HEK293T (cell line): ENCODE measurements at regions not wholly inside any gene's neighbourhood (a gene's known extent, or its start where the extent isn't known, plus 50 kb on each side); places are given as distances from the start of the nearest gene placed in this dataset.

Experiments
- CTCF ChIA-PET: fragments of 350-600 bp; formaldehyde crosslinking; extraction: SDS; loops from one replicate; lab custom pipeline; 2021; ENCODE audit warnings: antibody characterized with exemption, inconsistent platforms; lab: Yijun Ruan, JAX
- POLR2A ChIA-PET: fragments of 350-600 bp; formaldehyde crosslinking; extraction: SDS; loops from one replicate; lab custom pipeline; 2020; ENCODE audit warnings: antibody characterized with exemption, inconsistent platforms; lab: Yijun Ruan, JAX
- DNase-seq: peaks from one replicate; pipeline ENCODE4 v3.0.0; 2012; ENCODE audit warnings: mixed read lengths; ENCODE audit errors: extremely low spot score
- ARNT ChIP-seq: fragments of 450-650 bp; IDR thresholded peaks from 2 replicates; pipeline ENCODE4 v1.6.1; 2017; ENCODE audit warnings: mild to moderate bottlenecking
- BHLHE40 ChIP-seq: fragments of 450-650 bp; IDR thresholded peaks from 2 replicates; pipeline ENCODE4 v1.6.1; 2016; ENCODE audit warnings: mild to moderate bottlenecking, moderate library complexity, borderline replicate concordance
- CTBP1 ChIP-seq: fragments of 450-650 bp; IDR thresholded peaks from 2 replicates; pipeline ENCODE4 v1.6.1; 2016; ENCODE audit warnings: borderline replicate concordance
- ELF4 ChIP-seq: fragments of 450-650 bp; IDR thresholded peaks from 2 replicates; pipeline ENCODE4 v1.6.1; 2017; ENCODE audit warnings: antibody characterized with exemption
- FOXA1 ChIP-seq: fragments of 450-650 bp; IDR thresholded peaks from 2 replicates; pipeline ENCODE4 v1.6.1; 2016; ENCODE audit warnings: mild to moderate bottlenecking
- FOXK2 ChIP-seq: fragments of 450-650 bp; IDR thresholded peaks from 2 replicates; pipeline ENCODE4 v1.6.1; 2016; ENCODE audit warnings: mild to moderate bottlenecking
- FOXM1 ChIP-seq: fragments of 450-650 bp; IDR thresholded peaks from 2 replicates; pipeline ENCODE4 v1.6.1; 2017; ENCODE audit warnings: mild to moderate bottlenecking, borderline replicate concordance
- HDGF ChIP-seq: fragments of 450-650 bp; IDR thresholded peaks from 2 replicates; pipeline ENCODE4 v1.6.1; 2017; ENCODE audit warnings: antibody characterized with exemption, borderline replicate concordance
- L3MBTL2 ChIP-seq: fragments of 450-650 bp; conservative IDR thresholded peaks from 2 replicates; pipeline ENCODE4 v1.6.1; 2016; ENCODE audit warnings: mild to moderate bottlenecking
- LEF1 ChIP-seq: fragments of 450-650 bp; IDR thresholded peaks from 2 replicates; pipeline ENCODE4 v1.6.1; 2017; ENCODE audit warnings: mild to moderate bottlenecking, borderline replicate concordance
- NFRKB ChIP-seq: fragments of 450-650 bp; IDR thresholded peaks from 2 replicates; pipeline ENCODE4 v1.6.1; 2016; ENCODE audit warnings: mild to moderate bottlenecking, moderate library complexity
- SP1 ChIP-seq: fragments of 450-650 bp; IDR thresholded peaks from 2 replicates; pipeline ENCODE4 v1.6.1; 2017
- SUZ12 ChIP-seq: fragments of 450-650 bp; IDR thresholded peaks from 2 replicates; pipeline ENCODE4 v1.6.1; 2016; ENCODE audit warnings: mild to moderate bottlenecking
- TARDBP ChIP-seq: fragments of 450-650 bp; IDR thresholded peaks from 2 replicates; pipeline ENCODE4 v1.6.1; 2016
- ZNF384 ChIP-seq: fragments of 450-650 bp; IDR thresholded peaks from 2 replicates; pipeline ENCODE4 v1.6.1; 2016
- TF ChIP-seq, protein P1 (sequence below): fragments of 450-650 bp; IDR thresholded peaks from 2 replicates; pipeline ENCODE4 v1.6.1; 2016

DNA sequence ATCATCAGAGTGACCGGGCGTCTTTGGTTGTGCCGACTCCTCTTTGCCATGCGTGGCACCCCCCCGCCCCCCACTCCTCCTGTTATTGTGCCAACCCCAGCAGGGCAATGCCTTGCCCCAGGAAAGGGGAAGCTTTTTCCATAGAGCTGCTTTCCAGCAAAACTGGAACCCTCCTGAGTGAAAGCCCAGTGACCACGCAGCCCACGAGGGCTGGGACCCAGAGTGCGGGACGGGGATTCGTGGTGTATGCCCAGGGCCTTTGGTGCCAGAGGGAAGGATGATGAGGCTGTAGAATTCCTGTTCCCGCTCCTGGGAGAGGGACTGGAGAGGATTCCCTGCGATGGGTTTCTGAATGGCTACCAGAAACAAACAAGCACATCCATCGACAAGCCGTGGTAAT lies 116.8 kb upstream of the BACH2 start:
- no peak for TF ChIP-seq TARDBP
- TF ChIP-seq FOXK2: no peak
- no peak for TF ChIP-seq ARNT
- no peak for TF ChIP-seq CTBP1
- TF ChIP-seq LEF1: no peak
- no peak for TF ChIP-seq FOXM1
- CTCF ChIA-PET: interaction anchor here (0.6 to 0.7 kb wide), 2 partner anchors 10 to 466 kb away, joined by 3 read pairs; no protein-coding TSS in a partner anchor
- no peak for DNase-seq
- POLR2A ChIA-PET: interaction anchor here (0.6 to 0.9 kb wide), 3 partner anchors 10 to 1101 kb away, joined by 3 to 4 read pairs (median 3); no protein-coding TSS in a partner anchor

DNA sequence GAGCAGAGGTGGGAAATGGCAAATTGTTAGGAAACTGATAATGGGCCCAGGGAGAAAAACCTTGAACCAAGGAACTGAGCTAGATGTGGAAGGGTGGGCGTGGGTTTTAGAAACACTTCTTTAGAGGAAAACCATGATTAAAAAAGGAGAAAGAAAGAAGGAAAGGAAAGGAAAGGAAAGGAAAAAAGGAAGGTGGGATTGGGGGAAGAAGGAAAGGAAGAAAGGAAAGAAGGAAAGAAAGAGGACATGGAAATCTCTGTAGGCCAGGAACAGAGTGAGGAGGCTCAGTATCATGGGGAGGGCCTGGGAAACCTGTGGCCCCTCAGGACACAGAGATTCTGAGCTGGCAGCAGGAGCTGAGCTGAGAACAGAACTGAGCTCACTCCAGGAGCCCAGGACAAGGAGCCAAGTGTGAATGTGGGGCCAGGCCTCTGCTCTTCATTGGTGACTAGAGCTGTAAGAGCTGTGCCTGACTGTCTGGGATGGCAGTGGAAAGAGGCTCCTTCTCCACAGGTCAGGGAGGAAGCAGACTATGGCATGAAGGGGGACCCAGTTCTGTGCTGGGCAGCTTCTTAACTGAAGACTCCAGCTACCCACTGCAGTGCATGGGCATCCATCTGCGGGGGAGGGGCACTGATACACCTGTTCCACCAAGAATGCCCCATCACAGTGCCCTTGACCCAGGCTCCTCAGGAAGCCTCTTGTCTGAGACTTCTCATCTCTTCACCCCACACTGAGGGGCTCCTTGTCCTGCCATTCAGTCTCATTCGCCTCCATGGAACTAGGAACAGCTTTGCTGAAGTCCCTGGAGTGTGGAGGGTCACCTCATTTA lies 116.1 kb upstream of the BACH2 start:
- ChIA-PET POLR2A (interaction anchor here (0.8 to 0.9 kb wide), 2 partner anchors 9 to 12 kb away, joined by 3 to 4 read pairs; no protein-coding TSS in a partner anchor), CTCF (interaction anchor here (0.6 to 0.7 kb wide), 2 partner anchors 9 to 465 kb away, joined by 3 read pairs; no protein-coding TSS in a partner anchor)
- TF ChIP-seq NFRKB: no peak
- TF ChIP-seq FOXK2: no peak
- TF ChIP-seq, protein P1, sequence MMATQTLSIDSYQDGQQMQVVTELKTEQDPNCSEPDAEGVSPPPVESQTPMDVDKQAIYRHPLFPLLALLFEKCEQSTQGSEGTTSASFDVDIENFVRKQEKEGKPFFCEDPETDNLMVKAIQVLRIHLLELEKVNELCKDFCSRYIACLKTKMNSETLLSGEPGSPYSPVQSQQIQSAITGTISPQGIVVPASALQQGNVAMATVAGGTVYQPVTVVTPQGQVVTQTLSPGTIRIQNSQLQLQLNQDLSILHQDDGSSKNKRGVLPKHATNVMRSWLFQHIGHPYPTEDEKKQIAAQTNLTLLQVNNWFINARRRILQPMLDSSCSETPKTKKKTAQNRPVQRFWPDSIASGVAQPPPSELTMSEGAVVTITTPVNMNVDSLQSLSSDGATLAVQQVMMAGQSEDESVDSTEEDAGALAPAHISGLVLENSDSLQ: no peak
- TF ChIP-seq LEF1: no peak
- no peak for TF ChIP-seq TARDBP
- TF ChIP-seq ELF4: no peak
- no peak for TF ChIP-seq FOXM1
- TF ChIP-seq SP1: no peak
- TF ChIP-seq HDGF: no peak
- no peak for TF ChIP-seq FOXA1
- no peak for TF ChIP-seq ARNT
- TF ChIP-seq BHLHE40: no peak
- no peak for TF ChIP-seq ZNF384
- no peak for TF ChIP-seq SUZ12
- no peak for TF ChIP-seq CTBP1
- no peak for DNase-seq

- DNase-seq: no peak
- POLR2A ChIA-PET: no interaction called here
- CTCF ChIA-PET: no interaction called here
- TF ChIP-seq HDGF: no peak
- no peak for TF ChIP-seq LEF1
- no peak for TF ChIP-seq BHLHE40
- TF ChIP-seq FOXA1: no peak
- no peak for TF ChIP-seq NFRKB
- no peak for TF ChIP-seq CTBP1
- TF ChIP-seq, protein P1: no peak
- no peak for TF ChIP-seq TARDBP
- no peak for TF ChIP-seq L3MBTL2
- TF ChIP-seq ZNF384: no peak
- no peak for TF ChIP-seq FOXK2
- no peak for TF ChIP-seq ELF4
- TF ChIP-seq SP1: no peak
- no peak for TF ChIP-seq ARNT
- TF ChIP-seq FOXM1: no peak
Measured at GRCh38 chr6:90411292-90411781, 114.7 kb upstream of the BACH2 start.

DNA sequence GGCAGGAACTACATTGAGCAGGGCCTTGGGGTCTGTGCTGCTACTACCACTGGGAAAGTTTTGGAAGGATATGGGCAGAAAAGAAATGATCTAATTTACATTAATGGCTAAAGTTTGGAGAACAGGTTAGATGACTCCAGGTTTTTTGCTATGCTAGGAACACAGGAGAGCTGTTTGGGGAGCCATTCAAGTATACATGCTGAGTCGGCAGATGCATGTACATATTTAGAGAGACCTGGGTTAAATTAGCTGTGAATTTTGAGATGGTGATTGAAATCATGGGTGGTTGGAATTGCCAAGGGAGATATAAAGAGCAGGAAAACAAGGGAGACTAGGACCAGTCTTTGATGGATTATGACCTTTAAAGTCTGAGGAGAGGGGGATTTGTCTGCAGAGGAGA lies 113.1 kb upstream of the BACH2 start:
- CTCF ChIA-PET: interaction anchor here (0.5 to 0.8 kb wide), 2 partner anchors 11 to 217 kb away, joined by 3 read pairs; no protein-coding TSS in a partner anchor

DNA sequence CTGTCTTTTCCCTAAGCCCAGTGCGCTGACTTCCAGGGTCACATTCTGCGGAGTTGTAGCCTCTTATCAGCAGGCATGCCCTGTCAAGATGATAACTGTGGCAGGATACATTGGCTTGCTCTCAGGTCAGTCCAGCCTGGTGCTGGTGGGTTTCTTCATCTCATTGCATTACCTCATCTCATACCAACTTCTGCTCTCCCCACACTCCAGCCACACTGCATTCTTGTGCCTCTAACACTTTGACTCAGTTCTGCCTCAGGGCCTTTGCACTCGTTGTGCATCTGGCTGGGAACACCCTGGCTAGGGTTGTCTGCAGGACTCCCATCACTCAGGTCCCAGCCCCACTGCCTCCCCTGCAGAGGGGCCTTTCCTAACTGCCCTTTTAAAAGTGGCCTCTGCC lies 110.3 kb upstream of the BACH2 start:
- POLR2A ChIA-PET: no interaction called here
- no peak for DNase-seq
- CTCF ChIA-PET: no interaction called here
- no peak for TF ChIP-seq L3MBTL2
- TF ChIP-seq CTBP1: no peak

More for the DNA sequence above, 113.1 kb upstream of the BACH2 start:
- POLR2A ChIA-PET: no interaction called here
- DNase-seq: no peak
- TF ChIP-seq LEF1: no peak
- no peak for TF ChIP-seq SUZ12
- TF ChIP-seq NFRKB: no peak
- no peak for TF ChIP-seq FOXK2
- no peak for TF ChIP-seq L3MBTL2
- TF ChIP-seq FOXA1: no peak
- no peak for TF ChIP-seq HDGF
- TF ChIP-seq, protein P1: no peak
- no peak for TF ChIP-seq TARDBP
- TF ChIP-seq ZNF384: no peak

DNA sequence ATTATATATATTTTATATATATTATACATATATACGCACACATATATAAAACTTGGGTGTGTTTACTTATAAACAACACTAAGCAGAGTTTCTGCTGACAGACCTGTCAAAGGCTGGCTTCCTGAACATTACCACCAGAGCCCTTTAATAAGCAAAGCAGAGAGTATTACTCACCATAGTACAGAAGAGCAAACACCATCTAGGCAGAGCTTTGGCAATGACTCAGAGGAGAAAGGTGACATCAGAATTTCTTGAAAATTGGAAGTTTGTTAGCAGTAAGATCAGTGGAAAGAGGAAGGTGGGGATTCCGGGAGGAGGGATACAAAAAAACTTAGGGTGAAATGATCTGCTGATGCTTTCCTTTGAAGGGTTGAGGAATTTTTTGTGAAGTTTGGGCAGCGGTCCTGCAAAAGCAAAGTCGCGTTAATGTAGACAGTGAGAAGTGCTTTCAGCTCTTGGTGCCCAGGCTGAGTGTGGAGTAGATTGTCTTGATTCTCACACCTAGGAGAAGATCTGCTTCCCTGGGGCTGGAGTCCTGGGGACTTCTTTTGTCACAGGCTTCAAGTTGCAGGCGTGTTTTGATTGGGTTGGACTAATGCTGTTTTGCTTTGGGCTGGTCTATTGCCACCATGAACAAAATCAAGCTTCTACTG lies 109.6 kb upstream of the BACH2 start:
- ChIA-PET POLR2A (no interaction called here), CTCF (no interaction called here)
- no peak for DNase-seq
- TF ChIP-seq FOXM1 (no peak), ARNT (no peak), FOXA1 (no peak), TARDBP (no peak), CTBP1 (no peak), FOXK2 (no peak), SP1 (no peak)
